HuH-7.5 (cell line): ENCODE measurements at regions not wholly inside any gene's neighbourhood (a gene's known extent, or its start where the extent isn't known, plus 50 kb on each side); places are given as distances from the start of the nearest gene placed in this dataset.
"Not testable (repeated sequence)": the region's sequence is repeated elsewhere in the genome, so short reads cannot be mapped to it uniquely, and the experiment has no call there.

Experiments
- DNase-seq: peaks from one replicate; pipeline ENCODE4 v3.0.0; 2011; ENCODE audit warnings: low spot score

GRCh38 chr17:6893382-6894205, 62.1 kb upstream of the TEKT1 start:
- no peak for DNase-seq

GRCh38 chr17:6894206-6894528, 62.6 kb upstream of the TEKT1 start:
- no peak for DNase-seq

- DNase-seq: no peak
Measured at GRCh38 chr17:6901086-6901485, 69.6 kb upstream of the TEKT1 start.

GRCh38 chr17:6903326-6903900, 71.9 kb upstream of the TEKT1 start:
- no peak for DNase-seq

GRCh38 chr17:6908807-6909206, 77.3 kb upstream of the TEKT1 start:
- no peak for DNase-seq

- DNase-seq: peak; percentile 21
Measured at GRCh38 chr17:6910987-6911603, 79.6 kb upstream of the TEKT1 start.

GRCh38 chr17:6912110-6913051, 80.9 kb upstream of the TEKT1 start:
- DNase-seq: no peak

- peak; percentile 19 for DNase-seq
Measured at GRCh38 chr17:6913608-6914443, 82.0 kb upstream of the ALOX12 start.

- DNase-seq: no peak
Measured at GRCh38 chr17:6914711-6915110, 81.1 kb upstream of the ALOX12 start.

GRCh38 chr17:6915620-6916019, 80.2 kb upstream of the ALOX12 start:
- no peak for DNase-seq

GRCh38 chr17:6919158-6919557, 76.7 kb upstream of the ALOX12 start:
- no peak for DNase-seq

- no peak for DNase-seq
Measured at GRCh38 chr17:6923385-6923784, 72.5 kb upstream of the ALOX12 start.

GRCh38 chr17:6924208-6924607, 71.6 kb upstream of the ALOX12 start:
- no peak for DNase-seq

GRCh38 chr17:6926667-6927066, 69.2 kb upstream of the ALOX12 start:
- DNase-seq: no peak

- no peak for DNase-seq
Measured at GRCh38 chr17:6927290-6928126, 68.3 kb upstream of the ALOX12 start.

GRCh38 chr17:6928193-6928592, 67.7 kb upstream of the ALOX12 start:
- no peak for DNase-seq

GRCh38 chr17:6930749-6931148, 65.1 kb upstream of the ALOX12 start:
- no peak for DNase-seq

- not testable (repeated sequence) for DNase-seq
Measured at GRCh38 chr17:6934544-6934943, 61.3 kb upstream of the ALOX12 start.

GRCh38 chr17:6936370-6937028, 59.4 kb upstream of the ALOX12 start:
- no peak for DNase-seq

- no peak for DNase-seq
Measured at GRCh38 chr17:6938637-6939036, 57.2 kb upstream of the ALOX12 start.
